Fibroblast of lung (primary cell): ENCODE measurements at regions not wholly inside any gene's neighbourhood (a gene's known extent, or its start where the extent isn't known, plus 50 kb on each side); places are given as distances from the start of the nearest gene placed in this dataset.

Experiments used
- EZH2 ChIP-seq: IDR thresholded peaks from 2 replicates; pipeline ENCODE4 v1.5.1; 2012; ENCODE audit warnings: low read length, control low read depth, mild to moderate bottlenecking; ENCODE audit errors: missing control alignments
- TF ChIP-seq, protein P1 (sequence below), 2 donors: IDR thresholded peaks in 1 of 2; conservative IDR thresholded peaks in 1 of 2; 1 replicate in 1 of 2; 2 replicates in 1 of 2; pipeline ENCODE4 v1.5.1; 2011 to 2012; ENCODE audit warnings: low read length in 2 of 2, control low read depth in 1 of 2, inconsistent platforms in 1 of 2, low read depth in 1 of 2, mild to moderate bottlenecking in 1 of 2

GRCh38 chr21:22630953-22631465 lies 1632.8 kb downstream of the NCAM2 start:
- TF ChIP-seq, protein P1, sequence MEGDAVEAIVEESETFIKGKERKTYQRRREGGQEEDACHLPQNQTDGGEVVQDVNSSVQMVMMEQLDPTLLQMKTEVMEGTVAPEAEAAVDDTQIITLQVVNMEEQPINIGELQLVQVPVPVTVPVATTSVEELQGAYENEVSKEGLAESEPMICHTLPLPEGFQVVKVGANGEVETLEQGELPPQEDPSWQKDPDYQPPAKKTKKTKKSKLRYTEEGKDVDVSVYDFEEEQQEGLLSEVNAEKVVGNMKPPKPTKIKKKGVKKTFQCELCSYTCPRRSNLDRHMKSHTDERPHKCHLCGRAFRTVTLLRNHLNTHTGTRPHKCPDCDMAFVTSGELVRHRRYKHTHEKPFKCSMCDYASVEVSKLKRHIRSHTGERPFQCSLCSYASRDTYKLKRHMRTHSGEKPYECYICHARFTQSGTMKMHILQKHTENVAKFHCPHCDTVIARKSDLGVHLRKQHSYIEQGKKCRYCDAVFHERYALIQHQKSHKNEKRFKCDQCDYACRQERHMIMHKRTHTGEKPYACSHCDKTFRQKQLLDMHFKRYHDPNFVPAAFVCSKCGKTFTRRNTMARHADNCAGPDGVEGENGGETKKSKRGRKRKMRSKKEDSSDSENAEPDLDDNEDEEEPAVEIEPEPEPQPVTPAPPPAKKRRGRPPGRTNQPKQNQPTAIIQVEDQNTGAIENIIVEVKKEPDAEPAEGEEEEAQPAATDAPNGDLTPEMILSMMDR (conservative IDR thresholded peaks at IDR 0.05 in 1 of 2, IDR thresholded peaks at IDR 0.05 in 1 of 2; ENCODE audit: low read depth in 1 of 2, low read length in 2 of 2), result no peak
- no peak for TF ChIP-seq EZH2
